NCI-H524 treated with DMSO at 0.1 percent for 48 hours (cell line): ENCODE measurements at regions not wholly inside any gene's neighbourhood (a gene's known extent, or its start where the extent isn't known, plus 50 kb on each side); places are given as distances from the start of the nearest gene placed in this dataset.
"Not testable (repeated sequence)": the region's sequence is repeated elsewhere in the genome, so short reads cannot be mapped to it uniquely, and the experiment has no call there.

ENCODE experiments used
- DNase-seq: peaks from one replicate; lab custom pipeline; 2025; lab: John Stamatoyannopoulos, UW

- no peak for DNase-seq
Observed at GRCh38 chr1:194917769-194918168, 1690.5 kb downstream of the KCNT2 start.

GRCh38 chr1:194908643-194909042 is 1699.6 kb downstream of the KCNT2 start:
- DNase-seq = no peak

GRCh38 chr1:194903524-194903923 is 1704.7 kb downstream of the KCNT2 start:
- DNase-seq = no peak

GRCh38 chr1:194889310-194889709 is 1702.9 kb upstream of the B3GALT2 start:
- no peak for DNase-seq

GRCh38 chr1:194870860-194871259 is 1684.4 kb upstream of the B3GALT2 start:
- peak; percentile 1 for DNase-seq

GRCh38 chr1:194866153-194866552 is 1679.7 kb upstream of the B3GALT2 start:
- no peak for DNase-seq

- DNase-seq = no peak
Observed at GRCh38 chr1:194865383-194865782, 1679.0 kb upstream of the B3GALT2 start.

GRCh38 chr1:194862129-194862528 is 1675.7 kb upstream of the B3GALT2 start:
- no peak for DNase-seq

GRCh38 chr1:194860248-194861201 is 1674.1 kb upstream of the B3GALT2 start:
- DNase-seq = no peak

- DNase-seq = not testable (repeated sequence)
Observed at GRCh38 chr1:194859481-194860154, 1673.2 kb upstream of the B3GALT2 start.

- not testable (repeated sequence) for DNase-seq
Observed at GRCh38 chr1:194858811-194859480, 1672.5 kb upstream of the B3GALT2 start.

GRCh38 chr1:194857413-194857812 is 1671.0 kb upstream of the B3GALT2 start:
- DNase-seq = no peak

GRCh38 chr1:194848846-194849245 is 1662.4 kb upstream of the B3GALT2 start:
- DNase-seq = no peak

GRCh38 chr1:194846488-194846887 is 1660.1 kb upstream of the B3GALT2 start:
- DNase-seq = peak; percentile 3

GRCh38 chr1:194843077-194843476 is 1656.7 kb upstream of the B3GALT2 start:
- no peak for DNase-seq

GRCh38 chr1:194833111-194833510 is 1646.7 kb upstream of the B3GALT2 start:
- no peak for DNase-seq

GRCh38 chr1:194831595-194831994 is 1645.2 kb upstream of the B3GALT2 start:
- DNase-seq = not testable (repeated sequence)

- DNase-seq = no peak
Observed at GRCh38 chr1:194830387-194830786, 1644.0 kb upstream of the B3GALT2 start.

GRCh38 chr1:194829492-194829891 is 1643.1 kb upstream of the B3GALT2 start:
- no peak for DNase-seq

- DNase-seq = no peak
Observed at GRCh38 chr1:194825382-194825781, 1639.0 kb upstream of the B3GALT2 start.

- DNase-seq = no peak
Observed at GRCh38 chr1:194821091-194821490, 1634.7 kb upstream of the B3GALT2 start.

GRCh38 chr1:194818674-194819073 is 1632.3 kb upstream of the B3GALT2 start:
- no peak for DNase-seq

- no peak for DNase-seq
Observed at GRCh38 chr1:194816859-194817258, 1630.4 kb upstream of the B3GALT2 start.
